K562 (cell line): ENCODE measurements at regions not wholly inside any gene's neighbourhood (a gene's known extent, or its start where the extent isn't known, plus 50 kb on each side); places are given as distances from the start of the nearest gene placed in this dataset.
"Not testable (repeated sequence)": the region's sequence is repeated elsewhere in the genome, so short reads cannot be mapped to it uniquely, and the experiment has no call there.

Source experiments
- ATAC-seq: fragments of 200-7000 bp; cut with Tn5 transposase; 3 replicates; pipeline ENCODE4 v1.9.1; 2020; ENCODE audit warnings: moderate library complexity
- BruUV-seq: library from RNA; stranded (reverse); fragments of 400-500 nt; replicated peaks from 2 replicates; lab custom pipeline; 2021; lab: Mats Ljungman, UMichigan
- CTCF ChIA-PET: fragments of 300-600 bp; formaldehyde crosslinking; extraction: SDS; loops from one replicate; lab custom pipeline; 2021; ENCODE audit warnings: low intra/inter-chr PET ratio; lab: Yijun Ruan, JAX
- POLR2A ChIA-PET: fragments of 300-600, 350-650 bp; sonication (Branson Sonifier 250); formaldehyde crosslinking; extraction: SDS; loops from one replicate; lab custom pipeline; 2021; ENCODE audit warnings: antibody characterized with exemption, inconsistent platforms; lab: Yijun Ruan, JAX
- DNase-seq, 4 experiments: peaks; one replicate each; pipeline versions ENCODE4 v3.0.0 to v3.0.0-alpha.2; 2011 to 2018; ENCODE audit warnings: low spot score in 3 of 4, mixed read lengths in 3 of 4; ENCODE audit errors: extremely low read depth in 1 of 4
- FAIRE-seq: peaks from 2 replicates; lab custom pipeline; 2011; peaks lifted over from hg19 to GRCh38; lab: Jason Lieb, UNC
- H2AFZ ChIP-seq: 2 replicates; pipeline ENCODE4 v1.6.0; 2011; ENCODE audit warnings: low read depth, low read length, control low read depth, inconsistent platforms
- H3K27ac ChIP-seq: fragments of 200-600 bp; 3 replicates; pipeline ENCODE4 v1.8.0; 2011; ENCODE audit warnings: low read depth, mild to moderate bottlenecking, control low read depth, inconsistent platforms, low read length, moderate library complexity, mixed read lengths; ENCODE audit errors: extremely low read depth
- H3K27me3 ChIP-seq, 2 experiments: fragments of 300-600 bp in 1 of 2; 2 replicates in 1 of 2; 3 replicates in 1 of 2; pipeline versions ENCODE4 v1.6.0 to v1.8.0; 2011; ENCODE audit warnings: inconsistent platforms in 2 of 2, low read length in 2 of 2, mild to moderate bottlenecking in 1 of 2, mixed read lengths in 1 of 2, moderate library complexity in 1 of 2; ENCODE audit not compliant: control insufficient read depth in 2 of 2, insufficient read depth in 2 of 2
- H3K36me3 ChIP-seq: fragments of 300-600 bp; 3 replicates; pipeline ENCODE4 v1.8.0; 2011; ENCODE audit warnings: mild to moderate bottlenecking, low read length, inconsistent platforms; ENCODE audit not compliant: control insufficient read depth, insufficient read depth
- H3K4me1 ChIP-seq, 2 experiments: fragments of 200-600 bp in 1 of 2; replicated peaks in 1 of 2; 2 replicates in 1 of 2; 3 replicates in 1 of 2; pipeline versions ENCODE4 v1.5.1 to v1.8.0; 2011; ENCODE audit warnings: inconsistent platforms in 2 of 2, low read length in 2 of 2, mild to moderate bottlenecking in 1 of 2, mixed read lengths in 1 of 2, moderate library complexity in 1 of 2; ENCODE audit not compliant: control insufficient read depth in 2 of 2, insufficient read depth in 2 of 2
- H3K4me2 ChIP-seq: 2 replicates; pipeline ENCODE4 v1.6.1; 2011; ENCODE audit warnings: low read length, control low read depth, inconsistent platforms, mixed read lengths; ENCODE audit not compliant: insufficient read depth
- H3K4me3 ChIP-seq: fragments of 200-600 bp; sonication (generic), shearing (Covaris generic); 2 replicates; pipeline ENCODE4 v1.5.1; 2016; ENCODE audit warnings: control low read depth, inconsistent platforms
- H3K79me2 ChIP-seq: fragments of 200-600 bp; 3 replicates; pipeline ENCODE4 v1.8.0; 2011; ENCODE audit warnings: low read length, inconsistent platforms; ENCODE audit not compliant: control insufficient read depth, insufficient read depth
- H3K9ac ChIP-seq, 2 experiments: 2 replicates each; pipeline versions ENCODE4 v1.6.0 to v1.6.1; 2011; ENCODE audit warnings: low read depth in 2 of 2, low read length in 2 of 2, control low read depth in 1 of 2, inconsistent platforms in 1 of 2, mild to moderate bottlenecking in 1 of 2, mixed read lengths in 1 of 2; ENCODE audit not compliant: insufficient read depth in 1 of 2
- H3K9me1 ChIP-seq: one replicate; pipeline ENCODE4 v1.6.0; 2011; ENCODE audit warnings: inconsistent platforms, mild to moderate bottlenecking, low read length, moderate library complexity; ENCODE audit not compliant: control insufficient read depth, insufficient read depth
- H3K9me3 ChIP-seq: replicated peaks from 2 replicates; pipeline ENCODE4 v1.5.1; 2011; ENCODE audit warnings: low read depth, low read length, inconsistent platforms; ENCODE audit not compliant: control insufficient read depth, insufficient read depth
- H4K20me1 ChIP-seq: replicated peaks from 2 replicates; pipeline ENCODE4 v1.6.1; 2011; ENCODE audit warnings: low read length, inconsistent platforms, mixed read lengths; ENCODE audit not compliant: control insufficient read depth, insufficient read depth
- ZNF143 ChIP-seq: sonication (generic); formaldehyde crosslinking; IDR thresholded peaks from 2 replicates; pipeline ENCODE4 v1.9.0; 2022; ENCODE audit warnings: mild to moderate bottlenecking, missing genetic modification reagents
- ZNF583 ChIP-seq: fragments of 250-450 bp; sonication (Bioruptor Pico); IDR thresholded peaks from 2 replicates; pipeline ENCODE4 v1.4.0; 2020
- ZNF77 ChIP-seq: fragments of 250-450 bp; sonication (Bioruptor Pico); IDR thresholded peaks from 2 replicates; pipeline ENCODE4 v1.5.0; 2020
- WGBS: fragments of 100-300 bp; shearing (Covaris generic); methylation state at CpG from one replicate; pipeline ENCODE4 v1.1.6; 2016; ENCODE audit warnings: low coverage, mixed read lengths; ENCODE audit not compliant: insufficient coverage; ENCODE audit errors: missing lambda C conversion rate; 5-methylcytosine and 5-hydroxymethylcytosine counted together
- in situ Hi-C: fragments of 300-500 bp; cut with MboI; formaldehyde crosslinking; loops from 4 replicates; pipeline ENCODE4 v1.15.0; 2018; ENCODE audit warnings: inconsistent platforms, mixed read lengths
- intact Hi-C: fragments of 100-400 bp; cut with micrococcal nuclease; formaldehyde crosslinking; loops from 2 replicates; pipeline ENCODE4 v1.14.2; 2022
- TF ChIP-seq, protein P1 (sequence below): fragments of 200-600 bp; sonication (generic); IDR thresholded peaks from one replicate; pipeline ENCODE4 v1.6.1; 2012; ENCODE audit warnings: mild to moderate bottlenecking, low read depth, low read length, inconsistent platforms
- TF ChIP-seq, protein P2 (sequence below): sonication (generic); formaldehyde crosslinking; IDR thresholded peaks from 2 replicates; pipeline ENCODE4 v1.5.0; 2020; ENCODE audit warnings: missing genetic modification reagents

DNA sequence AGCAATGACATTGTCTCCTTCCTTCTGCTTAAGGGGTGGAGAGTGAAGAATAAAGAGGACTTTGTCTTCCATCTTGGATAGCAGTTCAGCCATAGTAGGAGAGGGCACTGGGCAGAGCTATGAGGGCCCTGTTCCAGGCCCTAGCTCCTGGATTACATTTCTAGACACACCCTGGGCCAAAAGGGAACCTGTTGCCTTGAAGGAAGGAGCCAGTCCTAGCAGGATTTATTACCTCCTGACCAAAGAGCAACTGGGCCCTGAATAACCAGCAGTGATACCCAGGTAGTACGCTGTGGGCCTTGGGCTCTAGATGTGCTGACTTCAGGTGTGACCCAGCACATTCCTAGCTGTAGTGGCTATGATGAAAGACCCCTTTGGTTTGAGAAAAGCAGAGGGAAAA, 95.8 kb downstream of the RMI1 start (continued):
- TF ChIP-seq, protein P1, sequence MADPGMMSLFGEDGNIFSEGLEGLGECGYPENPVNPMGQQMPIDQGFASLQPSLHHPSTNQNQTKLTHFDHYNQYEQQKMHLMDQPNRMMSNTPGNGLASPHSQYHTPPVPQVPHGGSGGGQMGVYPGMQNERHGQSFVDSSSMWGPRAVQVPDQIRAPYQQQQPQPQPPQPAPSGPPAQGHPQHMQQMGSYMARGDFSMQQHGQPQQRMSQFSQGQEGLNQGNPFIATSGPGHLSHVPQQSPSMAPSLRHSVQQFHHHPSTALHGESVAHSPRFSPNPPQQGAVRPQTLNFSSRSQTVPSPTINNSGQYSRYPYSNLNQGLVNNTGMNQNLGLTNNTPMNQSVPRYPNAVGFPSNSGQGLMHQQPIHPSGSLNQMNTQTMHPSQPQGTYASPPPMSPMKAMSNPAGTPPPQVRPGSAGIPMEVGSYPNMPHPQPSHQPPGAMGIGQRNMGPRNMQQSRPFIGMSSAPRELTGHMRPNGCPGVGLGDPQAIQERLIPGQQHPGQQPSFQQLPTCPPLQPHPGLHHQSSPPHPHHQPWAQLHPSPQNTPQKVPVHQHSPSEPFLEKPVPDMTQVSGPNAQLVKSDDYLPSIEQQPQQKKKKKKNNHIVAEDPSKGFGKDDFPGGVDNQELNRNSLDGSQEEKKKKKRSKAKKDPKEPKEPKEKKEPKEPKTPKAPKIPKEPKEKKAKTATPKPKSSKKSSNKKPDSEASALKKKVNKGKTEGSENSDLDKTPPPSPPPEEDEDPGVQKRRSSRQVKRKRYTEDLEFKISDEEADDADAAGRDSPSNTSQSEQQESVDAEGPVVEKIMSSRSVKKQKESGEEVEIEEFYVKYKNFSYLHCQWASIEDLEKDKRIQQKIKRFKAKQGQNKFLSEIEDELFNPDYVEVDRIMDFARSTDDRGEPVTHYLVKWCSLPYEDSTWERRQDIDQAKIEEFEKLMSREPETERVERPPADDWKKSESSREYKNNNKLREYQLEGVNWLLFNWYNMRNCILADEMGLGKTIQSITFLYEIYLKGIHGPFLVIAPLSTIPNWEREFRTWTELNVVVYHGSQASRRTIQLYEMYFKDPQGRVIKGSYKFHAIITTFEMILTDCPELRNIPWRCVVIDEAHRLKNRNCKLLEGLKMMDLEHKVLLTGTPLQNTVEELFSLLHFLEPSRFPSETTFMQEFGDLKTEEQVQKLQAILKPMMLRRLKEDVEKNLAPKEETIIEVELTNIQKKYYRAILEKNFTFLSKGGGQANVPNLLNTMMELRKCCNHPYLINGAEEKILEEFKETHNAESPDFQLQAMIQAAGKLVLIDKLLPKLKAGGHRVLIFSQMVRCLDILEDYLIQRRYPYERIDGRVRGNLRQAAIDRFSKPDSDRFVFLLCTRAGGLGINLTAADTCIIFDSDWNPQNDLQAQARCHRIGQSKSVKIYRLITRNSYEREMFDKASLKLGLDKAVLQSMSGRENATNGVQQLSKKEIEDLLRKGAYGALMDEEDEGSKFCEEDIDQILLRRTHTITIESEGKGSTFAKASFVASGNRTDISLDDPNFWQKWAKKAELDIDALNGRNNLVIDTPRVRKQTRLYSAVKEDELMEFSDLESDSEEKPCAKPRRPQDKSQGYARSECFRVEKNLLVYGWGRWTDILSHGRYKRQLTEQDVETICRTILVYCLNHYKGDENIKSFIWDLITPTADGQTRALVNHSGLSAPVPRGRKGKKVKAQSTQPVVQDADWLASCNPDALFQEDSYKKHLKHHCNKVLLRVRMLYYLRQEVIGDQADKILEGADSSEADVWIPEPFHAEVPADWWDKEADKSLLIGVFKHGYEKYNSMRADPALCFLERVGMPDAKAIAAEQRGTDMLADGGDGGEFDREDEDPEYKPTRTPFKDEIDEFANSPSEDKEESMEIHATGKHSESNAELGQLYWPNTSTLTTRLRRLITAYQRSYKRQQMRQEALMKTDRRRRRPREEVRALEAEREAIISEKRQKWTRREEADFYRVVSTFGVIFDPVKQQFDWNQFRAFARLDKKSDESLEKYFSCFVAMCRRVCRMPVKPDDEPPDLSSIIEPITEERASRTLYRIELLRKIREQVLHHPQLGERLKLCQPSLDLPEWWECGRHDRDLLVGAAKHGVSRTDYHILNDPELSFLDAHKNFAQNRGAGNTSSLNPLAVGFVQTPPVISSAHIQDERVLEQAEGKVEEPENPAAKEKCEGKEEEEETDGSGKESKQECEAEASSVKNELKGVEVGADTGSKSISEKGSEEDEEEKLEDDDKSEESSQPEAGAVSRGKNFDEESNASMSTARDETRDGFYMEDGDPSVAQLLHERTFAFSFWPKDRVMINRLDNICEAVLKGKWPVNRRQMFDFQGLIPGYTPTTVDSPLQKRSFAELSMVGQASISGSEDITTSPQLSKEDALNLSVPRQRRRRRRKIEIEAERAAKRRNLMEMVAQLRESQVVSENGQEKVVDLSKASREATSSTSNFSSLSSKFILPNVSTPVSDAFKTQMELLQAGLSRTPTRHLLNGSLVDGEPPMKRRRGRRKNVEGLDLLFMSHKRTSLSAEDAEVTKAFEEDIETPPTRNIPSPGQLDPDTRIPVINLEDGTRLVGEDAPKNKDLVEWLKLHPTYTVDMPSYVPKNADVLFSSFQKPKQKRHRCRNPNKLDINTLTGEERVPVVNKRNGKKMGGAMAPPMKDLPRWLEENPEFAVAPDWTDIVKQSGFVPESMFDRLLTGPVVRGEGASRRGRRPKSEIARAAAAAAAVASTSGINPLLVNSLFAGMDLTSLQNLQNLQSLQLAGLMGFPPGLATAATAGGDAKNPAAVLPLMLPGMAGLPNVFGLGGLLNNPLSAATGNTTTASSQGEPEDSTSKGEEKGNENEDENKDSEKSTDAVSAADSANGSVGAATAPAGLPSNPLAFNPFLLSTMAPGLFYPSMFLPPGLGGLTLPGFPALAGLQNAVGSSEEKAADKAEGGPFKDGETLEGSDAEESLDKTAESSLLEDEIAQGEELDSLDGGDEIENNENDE = no peak
- TF ChIP-seq, protein P2, sequence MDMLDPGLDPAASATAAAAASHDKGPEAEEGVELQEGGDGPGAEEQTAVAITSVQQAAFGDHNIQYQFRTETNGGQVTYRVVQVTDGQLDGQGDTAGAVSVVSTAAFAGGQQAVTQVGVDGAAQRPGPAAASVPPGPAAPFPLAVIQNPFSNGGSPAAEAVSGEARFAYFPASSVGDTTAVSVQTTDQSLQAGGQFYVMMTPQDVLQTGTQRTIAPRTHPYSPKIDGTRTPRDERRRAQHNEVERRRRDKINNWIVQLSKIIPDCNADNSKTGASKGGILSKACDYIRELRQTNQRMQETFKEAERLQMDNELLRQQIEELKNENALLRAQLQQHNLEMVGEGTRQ = no peak
- TF ChIP-seq ZNF77 = no peak
- no peak for TF ChIP-seq ZNF583 (CRISPR knock-in tag)
- no peak for TF ChIP-seq ZNF143 (CRISPR knock-in tag)

DNA sequence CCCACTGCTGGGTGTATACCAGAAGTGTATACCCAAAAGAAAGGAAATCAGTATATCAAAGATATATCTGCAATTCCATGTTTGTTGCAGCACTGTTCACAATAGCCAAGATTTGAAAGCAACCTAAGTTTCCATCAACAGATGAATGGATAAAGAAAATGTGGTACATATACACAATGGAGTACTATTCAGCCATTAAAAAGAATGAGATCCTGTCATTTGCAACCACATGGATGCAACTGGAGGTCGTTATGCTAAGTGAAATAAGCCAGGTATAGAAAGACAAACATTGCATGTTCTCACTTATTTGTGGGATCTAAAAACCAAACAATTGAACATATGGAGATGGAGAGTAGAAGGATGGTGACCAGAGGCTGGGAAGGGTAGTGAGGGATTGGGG, 97.2 kb downstream of the RMI1 start:
- H3K9ac ChIP-seq, H3K4me2 ChIP-seq, DNase-seq, H3K27ac ChIP-seq, in situ Hi-C loops, H3K4me3 ChIP-seq, H3K79me2 ChIP-seq, H3K9me1 ChIP-seq, H3K27me3 ChIP-seq, H3K4me1 ChIP-seq, CTCF ChIA-PET, FAIRE-seq, POLR2A ChIA-PET, intact Hi-C loops, H2AFZ ChIP-seq, BruUV-seq, H4K20me1 ChIP-seq, H3K36me3 ChIP-seq, H3K9me3 ChIP-seq, ATAC-seq: not testable (repeated sequence)
- WGBS = 0% methylated on average over 1 of the region's 1 CpG
